Renal pelvis (tissue), 1 donor: ENCODE measurements at regions not wholly inside any gene's neighbourhood (a gene's known extent, or its start where the extent isn't known, plus 50 kb on each side); places are given as distances from the start of the nearest gene placed in this dataset.
"Not testable (repeated sequence)": the region's sequence is repeated elsewhere in the genome, so short reads cannot be mapped to it uniquely, and the experiment has no call there.

Experiments used
- DNase-seq: peaks from one replicate; pipeline ENCODE4 v3.0.0-alpha.2; 2013

GRCh38 chr6:150456466-150456865 lies 87.7 kb downstream of the IYD start:
- no peak for DNase-seq

GRCh38 chr6:150456902-150457643 lies 88.3 kb downstream of the IYD start:
- no peak for DNase-seq

- no peak for DNase-seq
Observed at GRCh38 chr6:150458579-150458978, 89.8 kb downstream of the IYD start.

- DNase-seq, result no peak
Observed at GRCh38 chr6:150463852-150464251, 95.0 kb downstream of the IYD start.

GRCh38 chr6:150464966-150465365 lies 96.2 kb downstream of the IYD start:
- DNase-seq, result no peak

- DNase-seq, result no peak
Observed at GRCh38 chr6:150465610-150466009, 96.8 kb downstream of the IYD start.

- DNase-seq, result no peak
Observed at GRCh38 chr6:150466196-150466595, 97.4 kb downstream of the IYD start.

GRCh38 chr6:150470131-150470530 lies 101.3 kb downstream of the IYD start:
- DNase-seq, result no peak

GRCh38 chr6:150470960-150471665 lies 102.3 kb downstream of the IYD start:
- no peak for DNase-seq

- peak; percentile 52 for DNase-seq
Observed at GRCh38 chr6:150478656-150479545, 110.1 kb downstream of the IYD start.

GRCh38 chr6:150482883-150483409 lies 114.1 kb downstream of the IYD start:
- DNase-seq, result no peak

- DNase-seq, result no peak
Observed at GRCh38 chr6:150485161-150485958, 114.3 kb upstream of the PLEKHG1 start.

- no peak for DNase-seq
Observed at GRCh38 chr6:150486048-150486447, 113.6 kb upstream of the PLEKHG1 start.

- no peak for DNase-seq
Observed at GRCh38 chr6:150490586-150490985, 109.1 kb upstream of the PLEKHG1 start.

- DNase-seq, result no peak
Observed at GRCh38 chr6:150491131-150491810, 108.4 kb upstream of the PLEKHG1 start.

- no peak for DNase-seq
Observed at GRCh38 chr6:150491811-150492172, 107.9 kb upstream of the PLEKHG1 start.

- no peak for DNase-seq
Observed at GRCh38 chr6:150492507-150492906, 107.2 kb upstream of the PLEKHG1 start.

GRCh38 chr6:150492941-150493340 lies 106.7 kb upstream of the PLEKHG1 start:
- DNase-seq, result no peak

GRCh38 chr6:150493552-150493951 lies 106.1 kb upstream of the PLEKHG1 start:
- not testable (repeated sequence) for DNase-seq

GRCh38 chr6:150494241-150494640 lies 105.4 kb upstream of the PLEKHG1 start:
- no peak for DNase-seq

- DNase-seq, result no peak
Observed at GRCh38 chr6:150495126-150495525, 104.6 kb upstream of the PLEKHG1 start.
